GM21515 (cell line): ENCODE measurements at regions not wholly inside any gene's neighbourhood (a gene's known extent, or its start where the extent isn't known, plus 50 kb on each side); places are given as distances from the start of the nearest gene placed in this dataset.
"Not testable (repeated sequence)": the region's sequence is repeated elsewhere in the genome, so short reads cannot be mapped to it uniquely, and the experiment has no call there.

Source experiments
- ATAC-seq: cut with Tn5 transposase; IDR thresholded peaks from one replicate; pipeline ENCODE4 v1.9.1; 2021; ENCODE audit not compliant: unreplicated experiment

- ATAC-seq, result no peak
Observed at GRCh38 chr2:173713904-173714555, 251.1 kb downstream of the SP3 start.

DNA sequence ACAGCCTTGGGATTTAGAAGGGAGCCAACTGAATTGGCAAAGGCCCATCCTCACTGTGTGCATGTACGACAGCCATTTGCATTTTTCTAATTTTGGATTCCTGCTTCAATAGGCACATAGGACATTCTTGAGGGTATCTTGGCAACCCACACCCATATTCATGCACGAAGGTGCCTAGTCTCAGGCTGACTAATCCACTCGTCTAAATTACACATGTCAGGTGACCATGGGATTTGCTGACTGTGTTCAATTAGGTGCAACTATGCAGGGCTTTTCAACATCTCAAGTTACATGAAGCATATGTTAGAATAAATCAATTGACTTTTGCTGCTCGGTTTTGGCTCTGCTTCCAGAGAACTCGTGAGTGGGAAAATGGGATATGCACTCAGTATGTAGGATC lies 249.7 kb downstream of the SP3 start:
- ATAC-seq, result no peak

DNA sequence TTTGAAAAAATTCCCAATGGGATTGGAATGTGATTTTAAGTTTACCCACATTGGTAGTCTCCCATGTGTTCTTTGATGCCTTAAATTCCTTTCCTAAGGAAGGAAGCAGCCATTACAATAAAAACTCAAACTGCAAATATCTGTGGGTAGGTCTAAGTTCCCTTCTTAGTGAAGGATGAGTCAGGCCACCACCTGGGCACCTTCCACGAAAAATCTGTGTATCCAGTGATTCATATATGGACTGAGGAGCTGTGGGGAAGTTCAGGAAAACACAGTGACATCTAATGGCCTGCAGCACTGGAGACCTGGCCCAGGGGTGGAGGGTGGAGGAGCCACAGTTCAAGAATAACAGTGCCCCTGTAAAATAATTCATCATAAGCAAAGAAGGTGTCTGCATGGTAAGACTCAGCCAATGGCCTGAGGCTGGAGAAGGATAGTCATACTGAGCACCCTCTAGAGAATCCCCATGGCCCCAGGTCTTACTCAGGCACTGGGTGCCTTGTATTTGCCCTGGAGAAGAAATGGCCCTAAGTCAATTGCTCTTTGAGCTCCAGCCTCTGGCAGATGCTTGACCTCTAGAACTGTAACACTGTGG lies 248.6 kb downstream of the SP3 start:
- ATAC-seq, result no peak

DNA sequence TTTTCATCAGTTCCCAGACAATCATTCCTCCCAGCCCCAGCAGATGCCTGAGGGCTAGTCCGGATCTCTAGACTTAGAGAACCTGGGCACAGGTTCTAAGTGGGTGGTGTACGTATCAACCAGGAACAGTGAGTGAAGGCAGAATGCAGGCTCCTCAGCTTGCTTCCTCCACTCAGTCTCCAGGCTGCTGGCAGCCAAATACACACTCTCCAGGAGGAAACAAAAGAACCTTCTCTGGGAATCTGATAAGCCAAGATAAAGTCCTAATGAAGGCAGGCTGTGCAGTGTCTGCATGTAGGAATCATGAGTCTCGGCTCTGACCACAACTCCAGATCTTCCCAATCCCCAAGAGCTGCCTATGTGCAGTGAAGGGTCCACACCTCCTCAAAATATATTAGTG lies 245.7 kb downstream of the SP3 start:
- no peak for ATAC-seq

DNA sequence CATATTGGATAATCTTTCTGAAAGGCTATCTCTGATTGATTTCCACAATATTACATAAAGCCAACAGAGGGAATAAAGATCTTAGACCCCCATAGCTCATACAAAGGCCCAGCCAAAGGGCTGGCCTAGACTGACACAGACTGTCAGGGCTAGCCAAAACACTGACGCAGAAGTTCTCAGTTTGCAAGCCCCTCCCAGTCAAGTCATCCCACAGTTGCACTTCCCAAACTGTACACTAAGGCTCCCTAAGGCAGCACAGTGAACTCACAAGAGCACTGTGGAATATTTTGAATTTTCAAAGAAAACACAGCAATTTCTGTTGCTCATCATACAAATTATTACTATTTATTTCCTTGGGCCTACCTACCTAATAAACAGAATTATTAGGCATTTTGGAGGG lies 244.9 kb downstream of the SP3 start:
- ATAC-seq, result no peak

GRCh38 chr2:173734797-173735196 lies 230.4 kb downstream of the SP3 start:
- no peak for ATAC-seq

GRCh38 chr2:173737954-173738575 lies 227.1 kb downstream of the SP3 start:
- ATAC-seq, result not testable (repeated sequence)

GRCh38 chr2:173739006-173739405 lies 226.2 kb downstream of the SP3 start:
- ATAC-seq, result no peak

DNA sequence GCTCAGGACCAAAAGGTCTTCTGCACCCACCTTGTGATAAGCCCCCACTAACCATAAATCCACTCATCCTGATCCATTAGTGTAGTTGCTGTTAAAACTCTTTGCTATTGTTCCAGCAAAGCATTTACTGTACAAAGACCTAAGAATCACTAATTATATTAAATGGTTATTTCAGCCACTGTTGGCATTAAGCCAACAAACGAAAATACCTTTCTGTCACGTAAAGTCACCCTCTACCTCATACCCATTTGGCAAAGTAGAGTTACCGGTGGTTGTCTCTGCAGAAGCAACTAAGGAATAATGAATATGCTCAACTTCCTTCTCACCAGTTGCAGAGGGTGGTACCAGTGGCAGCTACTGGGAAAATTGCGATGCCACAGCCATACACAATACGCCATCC lies 224.5 kb downstream of the SP3 start:
- ATAC-seq, result no peak

- ATAC-seq, result no peak
Observed at GRCh38 chr2:173741759-173742158, 223.4 kb downstream of the SP3 start.

DNA sequence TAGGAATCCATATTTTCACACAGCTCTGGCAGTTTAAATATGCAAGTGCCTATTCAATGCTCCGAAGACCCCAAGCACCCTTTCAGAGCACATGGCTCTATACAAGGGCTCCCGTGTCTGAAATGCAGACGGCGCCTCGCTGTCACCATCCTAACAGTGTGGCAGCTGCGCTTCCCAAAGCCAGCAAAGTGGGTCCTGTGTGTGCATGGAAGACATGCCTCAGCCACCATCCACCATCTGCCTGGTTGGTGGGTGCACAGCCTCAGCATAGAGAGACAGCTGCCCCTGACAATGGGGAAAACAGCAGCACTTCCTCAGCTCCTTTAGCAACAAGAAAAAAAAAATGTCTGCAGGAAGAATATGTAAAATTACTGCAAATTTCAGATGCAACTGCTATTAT lies 218.1 kb downstream of the SP3 start:
- no peak for ATAC-seq

- no peak for ATAC-seq
Observed at GRCh38 chr2:173749315-173749714, 215.9 kb downstream of the SP3 start.

- no peak for ATAC-seq
Observed at GRCh38 chr2:173750353-173750801, 214.8 kb downstream of the SP3 start.

GRCh38 chr2:173750831-173751230 lies 214.3 kb downstream of the SP3 start:
- no peak for ATAC-seq

DNA sequence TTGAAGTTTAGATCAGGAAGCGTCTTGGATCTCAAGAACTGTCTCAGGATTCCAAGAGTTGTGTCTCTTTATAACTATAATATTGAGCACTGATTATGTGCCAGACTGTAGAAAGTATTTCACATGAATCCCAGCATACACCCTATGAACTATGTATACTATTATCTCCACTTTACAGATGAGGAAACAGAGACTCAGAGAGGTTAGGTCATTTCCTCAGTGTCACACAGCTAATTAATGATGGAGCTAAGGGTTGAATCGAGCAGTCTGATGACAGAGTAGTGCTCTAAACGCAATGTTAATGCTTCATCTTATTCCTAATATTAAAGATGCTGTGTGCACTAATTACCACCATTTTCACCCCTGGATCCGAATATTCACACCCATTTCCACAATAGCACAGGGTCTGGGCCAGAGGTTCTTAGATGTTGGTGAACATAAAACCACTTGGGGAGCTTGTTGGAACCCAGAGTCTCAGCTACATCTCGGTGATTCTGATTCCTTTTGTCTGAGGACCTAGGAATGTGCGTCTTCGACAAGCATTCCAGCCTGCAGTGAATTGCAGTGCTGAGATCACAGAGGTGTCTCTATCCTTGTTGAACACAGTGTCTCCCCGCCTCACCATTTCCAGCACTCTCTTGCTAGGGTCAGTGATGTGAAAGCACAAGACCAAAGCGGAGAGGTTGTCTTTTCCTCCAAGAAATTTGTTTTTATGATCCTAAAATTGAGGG lies 213.8 kb downstream of the SP3 start:
- ATAC-seq, result no peak

- ATAC-seq, result no peak
Observed at GRCh38 chr2:173752152-173752551, 213.0 kb downstream of the SP3 start.

DNA sequence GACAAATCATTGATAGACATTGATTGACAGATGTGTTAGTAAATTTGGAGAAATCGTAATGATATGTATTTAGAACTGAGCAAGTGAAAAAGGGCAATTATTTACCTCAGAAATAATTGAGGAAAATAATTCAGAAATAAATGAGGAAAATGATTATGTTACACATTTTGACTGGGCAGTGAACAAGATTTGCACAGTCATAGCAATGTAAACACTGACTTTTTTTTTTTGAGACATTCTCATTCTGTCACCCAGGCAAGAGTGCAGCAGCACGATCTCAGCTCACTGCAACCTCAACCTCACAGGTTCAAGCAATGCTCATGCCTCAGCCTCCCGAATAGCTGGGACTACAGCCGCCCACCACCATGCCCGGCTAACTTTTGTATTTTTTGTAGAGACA lies 211.7 kb downstream of the SP3 start:
- ATAC-seq, result no peak

- ATAC-seq, result no peak
Observed at GRCh38 chr2:173754165-173754564, 211.0 kb downstream of the SP3 start.

- no peak for ATAC-seq
Observed at GRCh38 chr2:173754837-173755236, 210.3 kb downstream of the SP3 start.

DNA sequence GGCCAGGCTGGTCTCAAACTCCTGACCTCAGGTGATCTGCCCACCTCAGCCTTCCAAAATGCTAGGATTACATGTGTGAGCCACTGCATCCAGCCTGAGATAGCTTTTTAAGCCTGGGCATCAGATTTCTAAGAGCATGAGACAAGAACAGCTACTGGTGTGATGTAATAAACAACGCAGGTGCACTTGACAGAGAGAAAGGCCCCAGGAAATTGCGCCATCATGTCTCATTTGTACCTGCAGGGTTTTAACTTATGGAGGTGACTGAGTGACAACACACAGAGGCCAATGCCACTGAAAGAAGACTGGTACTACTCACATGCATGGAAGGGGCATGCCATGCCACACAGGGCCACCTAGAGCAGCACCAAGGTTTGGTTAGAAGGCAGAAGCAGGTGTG lies 209.4 kb downstream of the SP3 start:
- ATAC-seq, result no peak

DNA sequence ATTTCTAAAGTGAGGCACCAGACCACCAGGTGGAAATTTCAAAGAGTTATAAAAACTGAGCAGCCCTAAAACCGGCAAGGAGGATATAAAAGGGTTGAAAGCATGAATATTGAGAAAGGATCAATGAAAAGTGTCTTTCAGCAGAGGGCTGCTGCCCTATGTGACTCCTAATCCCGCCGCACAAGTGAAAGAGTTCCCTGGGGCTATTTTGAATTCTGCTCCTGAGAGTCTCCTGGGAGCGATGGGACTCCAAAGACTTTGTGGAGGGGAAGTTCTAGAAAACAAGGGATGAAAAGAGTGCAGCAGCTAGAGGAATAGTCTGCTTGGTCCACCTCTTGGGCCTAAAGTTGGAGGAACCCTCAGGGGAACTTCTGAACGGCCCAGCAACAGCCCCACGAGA lies 205.2 kb downstream of the SP3 start:
- no peak for ATAC-seq

- no peak for ATAC-seq
Observed at GRCh38 chr2:173760553-173760952, 204.6 kb downstream of the SP3 start.
